CD4-positive, alpha-beta T cell treated with Interleukin-6 for 4 hours (primary cell): ENCODE measurements at regions not wholly inside any gene's neighbourhood (a gene's known extent, or its start where the extent isn't known, plus 50 kb on each side); places are given as distances from the start of the nearest gene placed in this dataset.

Source experiments
- DNase-seq: peaks from one replicate; pipeline ENCODE4 v3.0.0-alpha.2; 2020; ENCODE audit warnings: mixed read lengths

GRCh38 chr15:70170096-70170699, 72.5 kb upstream of the TLE3 start:
- no peak for DNase-seq

GRCh38 chr15:70169147-70169546, 71.4 kb upstream of the TLE3 start:
- no peak for DNase-seq

- no peak for DNase-seq
Measured at GRCh38 chr15:70167155-70167554, 69.4 kb upstream of the TLE3 start.

GRCh38 chr15:70166506-70167087, 68.9 kb upstream of the TLE3 start:
- no peak for DNase-seq

- no peak for DNase-seq
Measured at GRCh38 chr15:70165716-70166284, 68.1 kb upstream of the TLE3 start.

- DNase-seq: no peak
Measured at GRCh38 chr15:70164910-70165715, 67.4 kb upstream of the TLE3 start.

- no peak for DNase-seq
Measured at GRCh38 chr15:70164156-70164900, 66.6 kb upstream of the TLE3 start.

- DNase-seq: no peak
Measured at GRCh38 chr15:70160803-70161565, 63.3 kb upstream of the TLE3 start.

- DNase-seq: no peak
Measured at GRCh38 chr15:70160267-70160666, 62.5 kb upstream of the TLE3 start.

GRCh38 chr15:70159713-70160009, 61.9 kb upstream of the TLE3 start:
- no peak for DNase-seq

- DNase-seq: no peak
Measured at GRCh38 chr15:70159001-70159712, 61.4 kb upstream of the TLE3 start.

GRCh38 chr15:70158309-70159000, 60.7 kb upstream of the TLE3 start:
- no peak for DNase-seq

- no peak for DNase-seq
Measured at GRCh38 chr15:70156671-70157271, 59.1 kb upstream of the TLE3 start.

GRCh38 chr15:70154718-70155347, 57.1 kb upstream of the TLE3 start:
- no peak for DNase-seq

GRCh38 chr15:70153921-70154717, 56.4 kb upstream of the TLE3 start:
- DNase-seq: no peak

GRCh38 chr15:70152070-70152480, 54.4 kb upstream of the TLE3 start:
- DNase-seq: no peak

GRCh38 chr15:70151462-70151861, 53.7 kb upstream of the TLE3 start:
- DNase-seq: no peak

- DNase-seq: no peak
Measured at GRCh38 chr15:70151003-70151402, 53.3 kb upstream of the TLE3 start.

GRCh38 chr15:70150405-70150747, 52.7 kb upstream of the TLE3 start:
- no peak for DNase-seq
